GM21723 (cell line): ENCODE measurements at regions not wholly inside any gene's neighbourhood (a gene's known extent, or its start where the extent isn't known, plus 50 kb on each side); places are given as distances from the start of the nearest gene placed in this dataset.
"Not testable (repeated sequence)": the region's sequence is repeated elsewhere in the genome, so short reads cannot be mapped to it uniquely, and the experiment has no call there.

Experiments
- ATAC-seq: cut with Tn5 transposase; IDR thresholded peaks from one replicate; pipeline ENCODE4 v1.9.1; 2021; ENCODE audit warnings: mild to moderate bottlenecking, moderate library complexity; ENCODE audit not compliant: unreplicated experiment

- no peak for ATAC-seq
These were observed 160.1 kb downstream of the TBX15 start for GRCh38 chr1:118828038-118828437.

DNA sequence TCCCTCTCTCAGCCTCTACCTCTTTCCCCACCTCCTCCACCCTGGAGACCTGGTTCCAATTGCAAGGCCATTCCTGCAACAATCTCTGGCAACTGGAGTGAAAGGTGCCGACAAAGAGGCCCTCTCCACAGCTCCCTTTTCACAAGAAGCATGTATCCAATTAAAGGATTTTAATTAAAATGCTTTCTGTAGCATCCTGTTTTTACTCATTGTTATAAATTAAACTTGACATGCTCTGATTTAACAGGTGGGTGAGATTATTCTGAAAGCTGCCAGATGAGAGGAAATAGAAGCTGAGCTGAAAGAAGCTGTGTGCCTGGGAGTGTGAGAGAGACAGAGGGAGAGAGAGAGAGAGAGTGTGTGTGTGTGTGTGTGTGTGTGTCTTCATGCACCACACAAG, 160.5 kb downstream of the TBX15 start:
- ATAC-seq, result no peak

GRCh38 chr1:118827207-118827606, 160.9 kb downstream of the TBX15 start:
- ATAC-seq, result no peak

DNA sequence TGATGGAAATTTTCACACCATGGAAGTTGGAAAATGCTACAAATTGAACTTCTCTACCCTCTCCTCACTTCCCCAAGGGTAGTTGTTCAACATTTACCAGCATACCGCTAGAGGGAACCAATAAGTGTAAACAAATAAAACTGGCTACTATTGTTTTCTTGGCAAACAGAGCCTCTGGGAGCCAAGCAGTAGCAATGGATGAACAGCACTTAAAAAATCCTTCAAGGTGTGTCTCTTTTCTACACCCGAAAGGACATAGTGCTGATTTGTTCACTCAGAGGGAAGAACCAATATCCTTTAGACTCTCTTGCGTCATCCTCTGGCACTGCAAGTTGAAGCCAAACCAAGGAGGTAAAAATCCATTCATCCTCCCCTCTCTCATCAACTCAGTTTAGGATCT, 161.5 kb downstream of the TBX15 start:
- no peak for ATAC-seq

GRCh38 chr1:118825619-118826018, 162.5 kb downstream of the TBX15 start:
- ATAC-seq, result no peak

DNA sequence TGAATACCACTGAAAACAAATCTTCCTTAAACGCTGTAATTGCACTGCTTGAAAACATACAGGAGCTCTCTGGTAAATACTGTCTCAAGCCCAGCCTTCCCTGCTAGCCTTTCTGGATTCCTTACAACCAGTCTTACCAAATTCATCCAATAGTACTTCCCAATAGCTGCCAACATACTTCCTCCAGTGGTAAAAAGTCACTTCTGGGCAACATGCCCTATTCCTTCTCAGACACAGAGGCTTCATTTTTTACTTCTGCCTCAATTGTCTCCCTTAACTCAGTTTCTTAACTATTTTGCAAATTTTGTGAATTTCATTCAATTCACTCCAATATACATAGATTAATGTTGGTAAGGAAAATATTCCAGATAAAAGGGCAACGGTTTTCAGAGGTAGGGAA, 166.3 kb downstream of the TBX15 start:
- ATAC-seq, result no peak

GRCh38 chr1:118820864-118821263, 167.3 kb downstream of the TBX15 start:
- no peak for ATAC-seq

DNA sequence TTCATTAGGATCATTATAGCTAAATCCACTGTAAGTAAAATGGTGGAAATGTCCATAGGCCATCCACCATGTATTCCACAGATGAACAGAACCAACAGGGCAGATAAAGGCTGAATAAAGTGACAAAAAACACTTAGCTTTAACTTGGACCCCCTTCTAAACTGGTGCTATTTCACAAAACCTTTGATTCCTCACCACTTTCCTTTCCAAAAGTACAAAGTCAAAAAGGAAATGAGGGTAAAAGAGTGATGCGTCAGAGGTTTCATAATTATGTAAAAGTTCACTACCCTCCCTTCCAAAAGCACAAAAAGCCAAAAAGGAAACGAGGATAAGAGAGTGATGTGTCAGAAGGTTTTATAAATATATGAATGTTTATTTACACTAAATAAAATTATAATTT, 172.2 kb downstream of the TBX15 start:
- ATAC-seq, result no peak

- no peak for ATAC-seq
These were observed 175.6 kb downstream of the TBX15 start for GRCh38 chr1:118812555-118812954.

GRCh38 chr1:118811156-118811555, 177.0 kb downstream of the TBX15 start:
- ATAC-seq, result no peak

DNA sequence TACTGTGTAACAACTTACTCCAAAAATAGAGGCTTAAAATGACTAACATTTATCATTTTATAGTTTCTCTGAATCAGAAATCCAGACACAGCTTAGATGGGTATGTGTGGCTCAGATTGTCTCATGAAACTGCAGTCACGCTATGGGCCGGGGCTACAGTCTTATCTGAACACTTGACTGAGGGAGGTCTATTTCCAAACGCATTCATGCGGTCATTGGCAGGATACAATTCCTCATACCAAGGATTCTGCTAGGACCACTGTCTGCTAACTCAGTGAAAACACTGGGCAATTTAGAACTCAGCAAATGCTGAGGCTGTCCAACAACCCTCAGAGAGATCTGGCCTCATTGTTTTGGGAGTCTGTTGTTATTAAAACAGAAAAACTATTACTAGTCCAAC, 178.6 kb downstream of the TBX15 start:
- no peak for ATAC-seq

- not testable (repeated sequence) for ATAC-seq
These were observed 185.0 kb downstream of the TBX15 start for GRCh38 chr1:118803128-118803527.

DNA sequence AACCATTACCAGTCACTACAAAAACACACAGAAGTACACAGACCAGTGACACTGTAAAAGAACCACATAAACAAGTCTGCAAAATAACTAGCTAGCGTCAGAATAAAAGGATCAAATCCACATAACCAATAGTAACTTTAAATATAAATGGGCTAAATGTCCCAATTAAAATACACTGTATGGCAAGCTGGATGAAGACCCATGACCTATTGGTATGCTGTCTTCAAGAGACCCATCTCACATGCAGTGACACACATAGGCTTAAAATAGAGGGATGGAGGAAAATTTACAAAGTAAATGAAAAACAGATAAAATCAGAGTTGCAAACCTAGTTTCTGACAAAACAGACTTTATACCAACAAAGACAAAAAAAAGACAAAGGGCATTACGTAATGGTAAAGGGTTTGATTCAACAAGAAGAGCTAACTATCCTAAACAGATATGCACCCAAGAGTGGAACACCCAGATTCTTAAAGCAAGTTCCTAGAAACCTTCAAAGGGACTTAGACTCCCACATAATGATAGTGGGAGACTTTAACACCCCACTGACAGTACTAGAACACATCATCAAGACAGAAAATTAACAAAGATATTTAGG, 196.9 kb downstream of the TBX15 start:
- ATAC-seq, result no peak

DNA sequence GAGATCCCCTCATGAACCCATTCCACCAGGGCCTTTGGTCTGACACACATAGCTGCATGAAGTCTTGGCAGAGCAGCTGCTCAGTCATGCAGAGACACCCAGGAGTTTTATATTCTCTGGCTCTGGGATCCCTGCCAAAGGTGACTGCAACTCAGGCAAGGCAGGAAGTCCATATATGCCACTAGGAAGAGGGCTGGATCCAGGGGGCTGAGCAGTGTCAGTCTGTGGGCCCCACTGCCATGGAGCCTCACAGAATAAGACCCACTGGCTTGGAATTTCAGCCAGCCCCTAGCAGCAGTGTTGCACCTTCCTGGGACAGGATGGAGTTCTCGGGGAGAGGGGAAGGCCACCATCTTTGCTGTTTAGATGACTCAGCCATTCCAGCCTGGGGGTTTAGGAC, 199.7 kb downstream of the TBX15 start:
- no peak for ATAC-seq

DNA sequence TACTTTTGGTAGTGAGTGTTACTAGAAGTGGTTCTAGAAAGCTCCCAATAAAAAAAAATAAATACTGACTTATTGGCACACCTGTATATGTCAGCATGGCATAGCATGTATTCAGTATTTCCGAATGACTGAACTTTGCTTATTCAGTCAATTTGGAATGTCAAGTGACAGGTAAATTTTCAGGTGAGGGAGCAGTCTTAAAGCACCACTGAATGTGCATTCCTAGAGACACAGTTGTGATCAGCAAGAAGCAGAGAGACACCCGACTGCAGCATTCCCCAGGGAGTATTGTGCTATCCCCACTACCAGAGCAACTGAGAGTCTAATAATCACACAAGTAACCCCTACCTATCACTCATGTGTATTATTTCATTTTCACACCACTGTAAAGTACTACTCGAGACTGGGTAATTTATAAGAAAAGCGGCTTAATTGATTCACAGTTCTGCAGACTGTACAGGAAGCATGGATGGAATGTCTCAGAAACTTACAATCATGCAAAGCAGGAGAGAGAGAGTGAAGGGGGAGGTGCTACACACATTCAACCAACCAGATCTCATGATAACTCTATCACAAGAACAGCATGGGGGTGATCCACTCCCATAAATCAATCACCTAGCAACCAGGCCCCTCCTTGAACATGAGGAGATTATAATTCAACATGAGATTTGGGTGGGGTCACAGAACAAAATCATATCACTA, 201.5 kb downstream of the TBX15 start:
- ATAC-seq, result no peak

DNA sequence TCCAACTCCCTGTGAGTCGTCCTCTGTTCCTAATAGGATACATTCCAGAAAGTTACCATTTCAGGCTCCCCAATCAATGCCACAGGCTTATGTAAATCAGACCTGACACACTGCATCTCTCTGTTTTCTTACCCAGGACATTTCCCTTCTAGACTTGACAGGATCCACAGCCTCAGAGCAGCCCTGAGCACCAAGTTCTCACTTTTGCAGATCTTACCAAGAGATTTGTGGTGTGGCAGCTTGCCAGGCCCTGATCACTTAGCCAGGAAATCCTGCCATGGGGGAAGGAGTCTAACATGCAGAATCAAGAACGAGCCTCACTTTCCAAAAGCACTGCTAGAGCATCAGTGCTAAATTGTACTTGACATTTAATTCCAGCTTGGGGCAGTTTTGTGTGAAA, 202.9 kb downstream of the TBX15 start:
- ATAC-seq, result no peak

GRCh38 chr1:118783095-118783758, 204.9 kb downstream of the TBX15 start:
- ATAC-seq, result no peak

DNA sequence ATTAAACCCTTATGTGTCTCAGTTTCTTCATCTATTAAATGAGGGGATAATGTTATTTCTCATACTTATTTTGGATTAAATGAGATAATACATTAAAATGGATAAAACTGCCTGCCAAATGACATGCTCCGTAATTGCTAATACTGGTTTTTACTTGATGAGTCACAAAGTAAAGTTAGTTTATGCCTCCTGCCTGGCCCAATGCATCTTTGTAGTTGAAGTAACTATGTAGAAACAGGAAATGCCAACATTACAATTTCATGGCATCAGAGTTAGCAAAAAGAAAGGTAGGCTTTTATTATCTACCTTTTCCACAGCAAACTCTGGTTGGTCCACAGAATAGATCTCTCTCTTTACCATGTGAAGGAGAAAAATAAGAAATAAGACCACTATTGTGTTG, 214.5 kb downstream of the TBX15 start:
- no peak for ATAC-seq

DNA sequence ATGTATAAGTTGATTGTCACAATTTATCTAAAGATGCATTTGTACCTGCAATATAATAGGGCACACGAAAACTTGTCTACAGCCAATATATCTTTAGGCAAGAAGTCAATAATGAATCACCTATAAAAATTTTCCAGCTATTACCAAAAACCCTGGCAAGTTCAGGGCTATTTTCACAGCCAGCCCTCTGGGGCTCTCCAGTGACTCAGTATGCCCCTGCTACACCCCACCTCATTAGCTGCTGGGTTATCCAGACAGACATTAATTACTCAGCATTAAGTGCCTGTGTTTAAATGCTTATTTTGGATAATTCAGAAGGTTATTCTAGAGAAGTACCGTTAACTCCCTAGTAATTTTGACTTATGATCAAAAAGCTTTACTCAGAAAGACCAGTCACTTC, 220.2 kb downstream of the TBX15 start:
- ATAC-seq, result no peak

DNA sequence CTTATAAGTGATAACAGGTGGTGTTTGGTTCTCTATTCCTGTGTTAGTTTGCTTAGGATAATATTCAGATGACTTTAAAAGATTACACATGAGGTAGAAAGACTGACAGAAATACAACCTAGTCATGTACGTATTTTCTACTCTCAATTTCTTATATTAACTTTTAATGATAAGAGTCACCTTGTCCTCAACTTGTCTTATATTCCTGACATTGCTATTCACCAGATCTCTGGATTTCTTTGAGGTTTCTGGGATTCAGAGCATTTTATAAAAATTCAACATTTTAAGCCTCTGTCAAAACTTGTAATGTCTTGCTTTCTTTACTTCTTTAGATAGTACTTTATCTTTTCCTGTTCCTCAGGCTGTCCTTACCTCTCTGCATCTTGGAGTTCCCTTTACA, 234.2 kb downstream of the TBX15 start:
- no peak for ATAC-seq

DNA sequence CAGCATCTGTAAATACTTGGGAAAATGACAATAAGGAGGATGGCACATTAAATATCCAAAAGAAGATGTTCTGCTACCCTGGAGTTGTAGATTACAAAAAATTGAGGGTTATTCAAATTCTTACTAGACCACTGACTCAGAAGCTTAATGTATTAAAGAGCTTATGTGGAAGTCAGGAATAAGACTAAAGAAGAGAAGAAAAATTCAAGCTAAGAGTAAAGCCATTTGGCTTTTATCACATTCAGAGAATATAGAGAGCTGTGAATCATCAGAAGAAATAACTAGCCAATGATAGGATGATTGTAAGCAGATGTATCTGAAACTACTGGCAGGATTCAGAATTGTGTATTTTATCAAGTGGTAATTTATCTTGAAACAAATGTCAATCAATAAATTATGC, 237.0 kb downstream of the TBX15 start:
- no peak for ATAC-seq

GRCh38 chr1:118744420-118744819, 243.7 kb downstream of the TBX15 start:
- no peak for ATAC-seq
